ENCODE measurements at regions not wholly inside any gene's neighbourhood (a gene's known extent, or its start where the extent isn't known, plus 50 kb on each side); places are given as distances from the start of the nearest gene placed in this dataset.
"Not testable (repeated sequence)": the region's sequence is repeated elsewhere in the genome, so short reads cannot be mapped to it uniquely, and the experiment has no call there.

DNA sequence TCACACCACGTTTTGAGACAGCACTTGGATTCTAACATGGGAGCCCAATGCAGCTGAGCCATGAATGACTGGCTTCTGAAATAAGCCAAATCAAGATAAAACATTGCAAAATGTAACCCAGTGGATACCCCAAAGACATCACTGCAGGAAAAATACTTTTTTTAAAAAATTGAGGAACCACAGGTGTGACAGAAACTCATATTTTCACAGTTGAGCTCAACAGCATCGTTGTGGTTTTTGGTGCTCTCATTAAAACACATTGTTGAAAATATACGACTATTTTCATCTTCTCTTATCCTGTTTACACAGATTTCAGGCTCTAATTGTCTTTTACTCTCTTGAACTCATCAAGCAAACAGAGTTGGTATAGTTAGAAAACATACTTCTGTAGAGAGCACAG is 429.3 kb upstream of the VRK2 start:
- DNase-seq = no peak

DNA sequence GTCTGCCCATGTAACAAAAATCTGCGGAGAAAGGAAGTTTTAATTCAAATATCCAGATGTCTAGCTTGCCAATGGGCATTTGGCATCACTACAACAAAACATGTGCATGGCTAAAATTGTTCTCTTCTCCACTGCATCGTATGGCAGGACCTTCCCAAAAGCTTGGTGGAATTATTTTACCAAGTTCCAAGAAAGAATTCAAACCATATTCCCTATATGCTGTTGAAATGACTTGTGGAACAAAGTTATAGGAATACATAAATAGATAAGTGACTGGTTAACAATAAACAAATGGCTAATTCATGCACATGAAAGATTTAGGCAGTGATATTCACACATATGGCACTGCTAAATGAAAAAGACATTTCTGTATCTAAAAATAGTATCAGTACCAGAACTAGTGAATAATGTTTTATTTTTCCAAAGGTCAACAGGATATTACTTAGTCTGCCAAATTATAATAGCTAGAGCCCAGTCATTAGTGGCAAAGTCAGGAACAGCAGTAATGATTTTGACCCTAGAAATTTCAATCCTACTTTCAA is 425.4 kb upstream of the VRK2 start:
- no peak for DNase-seq

DNA sequence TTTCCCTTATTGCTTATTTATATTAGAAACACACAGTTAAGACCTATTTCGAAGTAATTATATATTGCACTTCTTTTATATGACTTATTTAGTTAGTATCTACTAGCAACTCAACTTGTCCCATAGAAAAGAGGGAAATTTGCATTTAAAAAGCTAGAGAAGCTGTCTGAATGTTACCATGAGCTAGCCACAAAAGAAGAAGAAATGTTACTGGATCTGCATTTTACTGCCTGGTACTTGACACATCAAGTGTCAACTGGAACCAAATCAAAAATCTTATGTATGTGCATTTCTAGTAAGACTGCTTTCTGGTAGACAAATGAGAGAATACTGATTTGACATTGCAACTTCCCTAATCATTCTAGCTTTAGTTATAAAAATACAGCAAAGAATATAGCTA is 424.6 kb upstream of the VRK2 start:
- DNase-seq = no peak

DNA sequence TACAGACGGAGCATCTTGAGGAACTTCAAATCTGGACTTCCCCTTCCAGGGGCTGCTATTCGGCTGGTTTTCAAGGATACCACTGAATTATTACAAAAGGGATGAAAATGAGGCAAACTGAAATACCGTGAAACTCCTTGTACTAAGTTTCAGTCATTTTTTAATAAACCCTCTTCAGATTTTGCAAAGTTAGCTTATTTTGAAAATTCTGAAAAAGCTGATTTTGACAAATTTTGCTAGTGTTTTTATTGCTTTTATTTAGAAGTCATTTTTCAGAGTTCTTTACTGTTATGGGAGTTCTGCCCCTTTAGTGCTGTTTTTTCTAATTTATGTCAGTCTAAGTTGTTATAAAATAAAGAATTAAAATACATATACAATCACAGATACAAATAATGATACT is 390.4 kb upstream of the VRK2 start:
- no peak for DNase-seq

GRCh38 chr2:57669570-57669969 is 377.0 kb upstream of the VRK2 start:
- DNase-seq = no peak

DNA sequence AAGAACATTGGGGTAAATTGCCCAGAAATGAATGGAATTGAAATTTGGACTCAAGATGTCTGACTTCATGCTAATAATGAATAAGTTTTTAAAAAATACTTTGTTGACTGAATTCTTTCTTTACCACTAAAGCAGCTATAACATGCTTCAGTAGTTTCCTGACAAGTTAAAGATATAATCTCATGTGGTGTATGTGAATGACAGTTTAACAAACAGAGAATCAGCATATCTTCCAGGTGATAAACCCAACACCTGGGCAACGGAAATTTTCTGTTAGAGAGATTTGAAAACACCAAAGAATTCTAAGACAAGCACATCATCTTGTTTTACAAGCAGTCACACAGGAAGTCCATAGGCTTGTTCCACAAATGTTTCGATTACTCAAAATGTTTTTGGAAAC is 372.6 kb upstream of the VRK2 start:
- DNase-seq = no peak

GRCh38 chr2:57674743-57675142 is 371.9 kb upstream of the VRK2 start:
- no peak for DNase-seq

- DNase-seq = no peak
Observed at GRCh38 chr2:57677296-57677695, 369.3 kb upstream of the VRK2 start.

GRCh38 chr2:57681650-57682049 is 365.0 kb upstream of the VRK2 start:
- DNase-seq = no peak

DNA sequence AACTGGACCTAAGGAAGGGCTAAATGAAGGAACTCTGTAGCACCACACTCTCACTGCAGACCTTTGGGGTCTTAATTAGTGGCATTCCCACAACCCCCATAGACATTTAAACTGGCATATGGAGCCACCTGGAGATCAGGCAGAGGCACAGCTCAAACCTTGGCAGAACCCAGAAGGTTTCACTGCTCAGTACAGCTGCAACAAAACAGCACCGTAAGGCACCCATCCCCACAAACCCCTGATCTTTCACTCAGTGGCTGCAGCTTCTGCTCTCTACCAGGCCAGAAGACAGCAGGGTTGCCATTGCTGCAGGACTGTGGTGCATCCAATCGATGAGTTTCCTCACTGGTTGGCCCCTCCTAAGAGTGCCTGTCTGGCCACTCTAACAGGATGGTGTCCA is 361.6 kb upstream of the VRK2 start:
- DNase-seq = no peak

DNA sequence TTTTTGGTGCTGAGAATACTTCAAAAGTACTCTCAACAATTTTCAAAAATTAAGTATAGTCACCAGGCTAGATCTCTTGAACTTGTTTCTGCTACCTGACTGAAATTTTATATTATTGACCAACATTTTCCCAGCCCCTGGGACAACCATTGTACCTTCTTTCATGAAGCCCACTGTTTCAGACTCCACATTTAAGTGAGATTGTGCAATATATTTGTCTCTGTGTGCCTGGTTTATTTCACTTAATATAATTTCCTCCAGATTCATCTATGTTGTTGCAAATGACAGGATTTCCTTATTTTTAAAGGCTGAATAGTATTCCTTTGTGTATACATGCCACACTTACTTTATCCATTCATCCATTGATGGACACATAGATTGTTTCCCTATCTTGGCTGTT is 354.2 kb upstream of the VRK2 start:
- no peak for DNase-seq

- no peak for DNase-seq
Observed at GRCh38 chr2:57693177-57693576, 353.4 kb upstream of the VRK2 start.

DNA sequence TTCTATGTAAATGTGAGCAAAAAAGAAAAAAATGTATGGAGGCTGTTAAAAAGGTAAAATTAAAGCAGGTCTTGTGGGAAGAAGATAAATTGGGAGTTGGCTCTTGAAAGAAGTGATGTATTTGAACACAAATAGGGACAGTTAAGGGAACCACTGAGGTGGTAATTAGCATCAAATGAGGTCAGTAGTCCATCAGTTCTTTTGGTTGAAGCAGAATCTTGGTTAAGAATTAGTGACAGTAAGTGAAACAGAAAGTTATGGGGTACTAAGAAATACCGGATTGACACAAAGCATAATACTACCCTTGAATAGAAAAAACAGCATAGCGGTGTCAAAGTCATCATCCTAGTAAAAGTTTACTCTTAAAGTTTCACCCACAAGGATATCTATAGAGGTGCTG is 352.6 kb upstream of the VRK2 start:
- DNase-seq = no peak

- DNase-seq = no peak
Observed at GRCh38 chr2:57696016-57696415, 350.6 kb upstream of the VRK2 start.

GRCh38 chr2:57698392-57698791 is 348.2 kb upstream of the VRK2 start:
- no peak for DNase-seq

GRCh38 chr2:57698935-57699449 is 347.6 kb upstream of the VRK2 start:
- DNase-seq = no peak

GRCh38 chr2:57701391-57701791 is 345.2 kb upstream of the VRK2 start:
- no peak for DNase-seq

GRCh38 chr2:57703407-57703806 is 343.2 kb upstream of the VRK2 start:
- DNase-seq = no peak

DNA sequence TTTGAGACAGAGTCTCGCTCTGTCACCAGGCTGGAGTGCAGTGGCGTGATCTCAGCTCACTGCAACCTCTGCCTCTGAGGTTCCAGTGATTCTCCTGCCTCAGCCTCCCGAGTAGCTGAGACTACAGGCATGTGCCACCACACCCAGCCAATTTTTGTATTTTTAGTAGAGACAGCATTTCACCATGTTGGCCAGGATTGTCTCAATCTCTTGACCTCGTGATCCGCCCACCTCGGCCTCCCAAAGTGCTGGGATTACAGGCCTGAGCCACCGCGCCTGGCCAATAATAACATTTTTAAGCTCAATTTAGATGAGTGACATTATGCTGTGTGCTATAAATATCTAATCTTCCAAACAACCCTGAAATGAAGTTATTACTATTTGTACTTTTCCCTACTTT is 338.8 kb upstream of the VRK2 start:
- not testable (repeated sequence) for DNase-seq

GRCh38 chr2:57711991-57712390 is 334.6 kb upstream of the VRK2 start:
- peak; percentile 37 for DNase-seq

DNA sequence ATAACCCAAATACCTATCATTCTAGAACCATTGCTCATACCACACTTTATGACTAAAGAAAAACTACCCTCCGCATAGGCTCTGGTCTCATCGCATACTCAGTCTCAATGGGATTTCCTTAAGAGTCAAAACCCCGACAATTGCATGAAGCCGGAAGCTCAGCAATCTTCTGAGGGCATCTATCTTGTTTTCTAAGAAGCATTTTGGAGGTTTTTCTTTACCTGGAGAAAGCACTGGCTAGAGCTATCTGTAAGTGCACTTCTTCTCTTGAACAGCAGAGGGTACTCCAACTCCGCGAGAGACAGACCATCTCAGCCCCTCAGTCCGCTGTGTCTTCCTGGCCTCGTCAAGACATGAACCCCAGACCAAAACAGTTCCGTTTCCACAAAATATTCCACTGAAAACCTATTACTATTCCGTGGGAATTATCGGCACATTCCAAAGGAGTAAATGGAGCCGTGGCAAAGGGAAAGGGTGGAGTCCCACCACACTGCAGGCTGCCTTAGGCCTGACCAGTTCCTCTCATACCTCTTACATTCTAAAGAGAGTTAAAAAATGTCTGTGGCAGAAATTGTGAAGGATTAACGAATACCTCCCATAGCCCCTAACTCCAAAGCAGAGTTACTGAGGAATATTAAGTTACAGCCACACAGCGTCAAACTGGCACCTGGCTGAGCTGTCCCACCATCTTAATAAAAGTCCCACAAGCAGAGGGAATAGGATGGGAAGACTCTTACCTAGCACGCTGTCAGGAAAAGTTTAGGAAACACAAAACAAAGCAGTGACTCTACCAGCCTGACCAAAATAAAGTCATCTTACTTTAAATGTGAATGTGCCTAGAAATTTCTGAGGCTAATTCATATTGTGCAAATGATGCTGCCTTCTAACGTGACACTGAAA is 325.6 kb upstream of the VRK2 start:
- peak; percentile 31 for DNase-seq

- DNase-seq = no peak
Observed at GRCh38 chr2:57725337-57725947, 321.2 kb upstream of the VRK2 start.

- no peak for DNase-seq
Observed at GRCh38 chr2:57726294-57726693, 320.3 kb upstream of the VRK2 start.

GRCh38 chr2:57728691-57729090 is 317.9 kb upstream of the VRK2 start:
- no peak for DNase-seq
